ENCODE measurements at regions not wholly inside any gene's neighbourhood (a gene's known extent, or its start where the extent isn't known, plus 50 kb on each side); places are given as distances from the start of the nearest gene placed in this dataset.

GRCh38 chr15:50820808-50821382 is 55.4 kb upstream of the SPPL2A start:
- Mint-ChIP-seq H3K27me3 (peaks cover 3% of the 10 kb centered on the region), H3K4me1 (no peaks in the 10 kb centered on the region), H3K9me3 (no peaks in the 10 kb centered on the region), H3K27ac (no peak overlapping the region), H3K4me3 (no peak overlapping the region), H3K36me3 (no peaks in the 10 kb centered on the region)
- DNase-seq (ENCODE audit: low spot score in 2 of 2) = no peak
- ATAC-seq (ENCODE audit: low read depth) = no peak

- no peak overlapping the region for H3K4me3 Mint-ChIP-seq
- H3K27me3 Mint-ChIP-seq = peaks cover 1% of the 10 kb centered on the region
- DNase-seq (ENCODE audit: low spot score in 2 of 2) (no peak), ATAC-seq (ENCODE audit: low read depth) (no peak)
- H3K27ac Mint-ChIP-seq = no peak overlapping the region
- no peaks in the 10 kb centered on the region for H3K9me3 Mint-ChIP-seq
- no peaks in the 10 kb centered on the region for H3K4me1 Mint-ChIP-seq
- H3K36me3 Mint-ChIP-seq = no peaks in the 10 kb centered on the region
These were observed 53.8 kb upstream of the SPPL2A start for GRCh38 chr15:50819344-50819743.

- Mint-ChIP-seq H3K9me3 (no peaks in the 10 kb centered on the region), H3K4me3 (no peak overlapping the region), H3K36me3 (no peaks in the 10 kb centered on the region), H3K27me3 (peaks cover 1% of the 10 kb centered on the region), H3K27ac (no peak overlapping the region), H3K4me1 (no peaks in the 10 kb centered on the region)
- ATAC-seq (ENCODE audit: low read depth) (no peak), DNase-seq (ENCODE audit: low spot score in 2 of 2) (no peak)
These were observed 50.6 kb upstream of the SPPL2A start for GRCh38 chr15:50815958-50816590.

Data from memory B cell (primary cell).